Esophagus muscularis mucosa (tissue), 4 donors: ENCODE measurements at regions not wholly inside any gene's neighbourhood (a gene's known extent, or its start where the extent isn't known, plus 50 kb on each side); places are given as distances from the start of the nearest gene placed in this dataset.
"Not testable (repeated sequence)": the region's sequence is repeated elsewhere in the genome, so short reads cannot be mapped to it uniquely, and the experiment has no call there.

Experiments
- DNase-seq: peaks from one replicate; pipeline ENCODE4 v3.0.0-alpha.2; 2017; ENCODE audit errors: extremely low spot score
- H3K27ac ChIP-seq, 4 donors: fragments of 200-600 bp; sonication (generic); replicated peaks in 1 of 4; 1 replicate in 3 of 4; 2 replicates in 1 of 4; pipeline ENCODE4 v1.5.1; 2016 to 2019; ENCODE audit warnings: mild to moderate bottlenecking in 1 of 4
- H3K27me3 ChIP-seq, 4 donors: fragments of 200-600 bp; sonication (generic); one replicate each; pipeline versions ENCODE4 v1.5.1 to v1.6.0; 2016 to 2019
- H3K36me3 ChIP-seq, 4 donors: fragments of 200-600 bp; sonication (generic); one replicate each; pipeline ENCODE4 v1.5.1; 2016 to 2019
- H3K4me1 ChIP-seq, 4 donors: fragments of 200-600 bp; sonication (generic); one replicate each; pipeline ENCODE4 v1.5.1; 2016 to 2019
- H3K4me3 ChIP-seq, 4 donors: fragments of 200-600 bp; sonication (generic); 1 replicate in 2 of 4; 2 replicates in 2 of 4; pipeline ENCODE4 v1.5.1; 2016 to 2019; ENCODE audit warnings: mild to moderate bottlenecking in 4 of 4, moderate library complexity in 1 of 4
- H3K9me3 ChIP-seq, 4 donors: fragments of 200-600 bp; sonication (generic); 1 replicate in 3 of 4; 2 replicates in 1 of 4; pipeline ENCODE4 v1.5.1; 2016 to 2019
- CTCF ChIP-seq, 3 experiments: fragments of 200-600 bp in 2 of 3; fragments of 450-650 bp in 1 of 3; sonication (generic) in 2 of 3; IDR thresholded peaks; one replicate each; pipeline ENCODE4 v1.5.1; 2017 to 2019; ENCODE audit warnings: antibody characterized with exemption in 3 of 3, mild to moderate bottlenecking in 2 of 3, moderate library complexity in 1 of 3
- EP300 ChIP-seq: sonication (generic); formaldehyde crosslinking; IDR thresholded peaks from one replicate; pipeline ENCODE4 v1.6.1; 2017; ENCODE audit warnings: antibody characterized with exemption
- POLR2A ChIP-seq: fragments of 450-650 bp; IDR thresholded peaks from one replicate; pipeline ENCODE4 v1.6.1; 2017; ENCODE audit warnings: antibody characterized with exemption, moderate library complexity, mild to moderate bottlenecking, low read depth
- POLR2AphosphoS5 ChIP-seq, 2 donors: sonication (generic); formaldehyde crosslinking; IDR thresholded peaks; one replicate each; pipeline ENCODE4 v1.6.1; 2017; ENCODE audit warnings: antibody characterized with exemption in 2 of 2
- WGBS: methylation state at CpG from one replicate; pipeline ENCODE4 v1.1.5; 2018; 5-methylcytosine and 5-hydroxymethylcytosine counted together
- intact Hi-C: fragments of 100-400 bp; cut with DNase I; formaldehyde crosslinking; loops from one replicate; pipeline ENCODE4 v1.15.1; 2023

GRCh38 chrX:150228431-150228830, 134.7 kb upstream of the MAMLD1 start:
- DNase-seq: peak; percentile 26
- Histone ChIP-seq H3K9me3 (no peaks in the 10 kb centered on the region), H3K27me3 (no peaks in the 10 kb centered on the region), H3K4me1 (no peaks in the 10 kb centered on the region), H3K27ac (no peak overlapping the region), H3K4me3 (no peak overlapping the region), H3K36me3 (no peaks in the 10 kb centered on the region)
- intact Hi-C loops: no loop called here
- 85% methylated on average over 3 of the region's 3 CpGs for WGBS
- no peak for TF ChIP-seq CTCF (IDR thresholded peaks at IDR 0.05)
- no peak for TF ChIP-seq POLR2A
- no peak for TF ChIP-seq EP300
- no peak for TF ChIP-seq POLR2AphosphoS5 (IDR thresholded peaks at IDR 0.05)

- Histone ChIP-seq H3K27me3 (no peaks in the 10 kb centered on the region), H3K36me3 (no peaks in the 10 kb centered on the region), H3K4me1 (no peaks in the 10 kb centered on the region), H3K4me3 (no peak overlapping the region), H3K27ac (no peak overlapping the region), H3K9me3 (no peaks in the 10 kb centered on the region)
- 82% methylated on average over 1 of the region's 1 CpG for WGBS
- intact Hi-C loops: no loop called here
- peak; percentile 5 for DNase-seq
- no peak for TF ChIP-seq CTCF (IDR thresholded peaks at IDR 0.05)
- TF ChIP-seq EP300: no peak
- no peak for TF ChIP-seq POLR2A
- TF ChIP-seq POLR2AphosphoS5 (IDR thresholded peaks at IDR 0.05): no peak
These were observed 134.1 kb upstream of the MAMLD1 start for GRCh38 chrX:150229030-150229429.

- TF ChIP-seq EP300 (no peak), POLR2A (no peak), POLR2AphosphoS5 (IDR thresholded peaks at IDR 0.05) (no peak), CTCF (IDR thresholded peaks at IDR 0.05) (no peak)
- peak; percentile 21 for DNase-seq
- Histone ChIP-seq H3K4me3 (no peak overlapping the region), H3K27me3 (no peaks in the 10 kb centered on the region), H3K4me1 (no peaks in the 10 kb centered on the region), H3K36me3 (no peaks in the 10 kb centered on the region), H3K27ac (no peak overlapping the region), H3K9me3 (no peaks in the 10 kb centered on the region)
- intact Hi-C loops: no loop called here
- WGBS: 58% methylated on average over 1 of the region's 1 CpG
These were observed 133.6 kb upstream of the MAMLD1 start for GRCh38 chrX:150229481-150229880.

- H3K4me3 ChIP-seq, DNase-seq, H3K36me3 ChIP-seq, H3K4me1 ChIP-seq, H3K9me3 ChIP-seq, intact Hi-C loops, H3K27ac ChIP-seq, H3K27me3 ChIP-seq: not testable (repeated sequence)
- WGBS: 75% methylated on average over 6 of the region's 6 CpGs
These were observed 132.2 kb upstream of the MAMLD1 start for GRCh38 chrX:150230952-150231351.

- H3K27me3 ChIP-seq, intact Hi-C loops, H3K9me3 ChIP-seq, H3K36me3 ChIP-seq, H3K4me3 ChIP-seq, H3K4me1 ChIP-seq, H3K27ac ChIP-seq: not testable (repeated sequence)
- WGBS: 89% methylated on average over 4 of the region's 6 CpGs
- peak; percentile 4 for DNase-seq
These were observed 131.7 kb upstream of the MAMLD1 start for GRCh38 chrX:150231368-150231767.

- H3K27me3 ChIP-seq, H3K4me3 ChIP-seq, H3K27ac ChIP-seq, intact Hi-C loops, H3K36me3 ChIP-seq, H3K9me3 ChIP-seq, H3K4me1 ChIP-seq: not testable (repeated sequence)
- peak; percentile 19 for DNase-seq
- WGBS: 80% methylated on average over 4 of the region's 5 CpGs
These were observed 130.9 kb upstream of the MAMLD1 start for GRCh38 chrX:150232222-150232621.
